Suppressor macrophage (primary cell): ENCODE measurements at regions not wholly inside any gene's neighbourhood (a gene's known extent, or its start where the extent isn't known, plus 50 kb on each side); places are given as distances from the start of the nearest gene placed in this dataset.

ENCODE experiments used
- DNase-seq, 4 experiments: peaks; one replicate each; pipeline ENCODE4 v3.0.0-alpha.2; 2020 to 2022

GRCh38 chr5:58246461-58246944 lies 213.4 kb downstream of the PLK2 start:
- DNase-seq = peak in 3 of 4 experiments; percentile 6 to 14 (median 11)

- no peak for DNase-seq
Measured at GRCh38 chr5:58245476-58245840, 214.4 kb downstream of the PLK2 start.

- DNase-seq = no peak
Measured at GRCh38 chr5:58244819-58245475, 214.9 kb downstream of the PLK2 start.

GRCh38 chr5:58241389-58241788 lies 218.5 kb downstream of the PLK2 start:
- DNase-seq = no peak

GRCh38 chr5:58240322-58240721 lies 219.6 kb downstream of the PLK2 start:
- DNase-seq = no peak

- no peak for DNase-seq
Measured at GRCh38 chr5:58239731-58240130, 220.2 kb downstream of the PLK2 start.

GRCh38 chr5:58239045-58239444 lies 220.8 kb downstream of the PLK2 start:
- peak in 2 of 4 experiments; percentile 31 to 39 for DNase-seq

- no peak for DNase-seq
Measured at GRCh38 chr5:58236498-58236897, 223.4 kb downstream of the PLK2 start.

- DNase-seq = peak; percentile 73 to 96 (median 87)
Measured at GRCh38 chr5:58235299-58235698, 224.6 kb downstream of the PLK2 start.

- no peak for DNase-seq
Measured at GRCh38 chr5:58232130-58232529, 227.8 kb downstream of the PLK2 start.

- no peak for DNase-seq
Measured at GRCh38 chr5:58231041-58231440, 228.8 kb downstream of the PLK2 start.

- DNase-seq = no peak
Measured at GRCh38 chr5:58228896-58229295, 231.0 kb downstream of the PLK2 start.

- DNase-seq = no peak
Measured at GRCh38 chr5:58227858-58228257, 232.0 kb downstream of the PLK2 start.

GRCh38 chr5:58224661-58225060 lies 235.2 kb downstream of the PLK2 start:
- no peak for DNase-seq

GRCh38 chr5:58224221-58224620 lies 235.7 kb downstream of the PLK2 start:
- DNase-seq = no peak

- DNase-seq = no peak
Measured at GRCh38 chr5:58215364-58215763, 244.5 kb downstream of the PLK2 start.

- DNase-seq = peak in 3 of 4 experiments; percentile 5 to 73 (median 64)
Measured at GRCh38 chr5:58211441-58211840, 248.4 kb downstream of the PLK2 start.

GRCh38 chr5:58208674-58209073 lies 251.2 kb downstream of the PLK2 start:
- no peak for DNase-seq

- no peak for DNase-seq
Measured at GRCh38 chr5:58207076-58207475, 252.8 kb downstream of the PLK2 start.

GRCh38 chr5:58204966-58205365 lies 254.9 kb downstream of the PLK2 start:
- DNase-seq = no peak

GRCh38 chr5:58202941-58203444 lies 256.9 kb downstream of the PLK2 start:
- DNase-seq = no peak

GRCh38 chr5:58201922-58202648 lies 257.8 kb downstream of the PLK2 start:
- no peak for DNase-seq

- DNase-seq = no peak
Measured at GRCh38 chr5:58200451-58200850, 259.4 kb downstream of the PLK2 start.

GRCh38 chr5:58199087-58199486 lies 260.8 kb downstream of the PLK2 start:
- DNase-seq = no peak
